GM19238 (cell line): ENCODE measurements at regions not wholly inside any gene's neighbourhood (a gene's known extent, or its start where the extent isn't known, plus 50 kb on each side); places are given as distances from the start of the nearest gene placed in this dataset.

Experiments
- DNase-seq: peaks from one replicate; pipeline ENCODE4 v3.0.0; 2011; ENCODE audit warnings: low spot score; ENCODE audit not compliant: insufficient read length

- no peak for DNase-seq
These were observed 169.6 kb upstream of the ADRA1B start for GRCh38 chr5:159746707-159747106.

- DNase-seq: no peak
These were observed 167.1 kb upstream of the ADRA1B start for GRCh38 chr5:159749146-159749545.

- no peak for DNase-seq
These were observed 166.1 kb upstream of the ADRA1B start for GRCh38 chr5:159750226-159750625.

GRCh38 chr5:159751459-159751858 lies 164.8 kb upstream of the ADRA1B start:
- no peak for DNase-seq

GRCh38 chr5:159752622-159753275 lies 163.5 kb upstream of the ADRA1B start:
- DNase-seq: no peak

GRCh38 chr5:159758189-159758588 lies 158.1 kb upstream of the ADRA1B start:
- DNase-seq: no peak

GRCh38 chr5:159759791-159760290 lies 156.4 kb upstream of the ADRA1B start:
- DNase-seq: no peak

GRCh38 chr5:159762921-159763320 lies 153.4 kb upstream of the ADRA1B start:
- DNase-seq: no peak

- DNase-seq: no peak
These were observed 152.7 kb upstream of the ADRA1B start for GRCh38 chr5:159763562-159763961.

- no peak for DNase-seq
These were observed 151.8 kb upstream of the ADRA1B start for GRCh38 chr5:159764283-159765134.

- DNase-seq: no peak
These were observed 151.2 kb upstream of the ADRA1B start for GRCh38 chr5:159765135-159765433.

- no peak for DNase-seq
These were observed 150.3 kb upstream of the ADRA1B start for GRCh38 chr5:159765760-159766517.

- no peak for DNase-seq
These were observed 148.0 kb upstream of the ADRA1B start for GRCh38 chr5:159768243-159768642.

- DNase-seq: no peak
These were observed 143.6 kb upstream of the ADRA1B start for GRCh38 chr5:159772698-159773061.

- DNase-seq: peak; percentile 21
These were observed 143.0 kb upstream of the ADRA1B start for GRCh38 chr5:159773062-159773924.

GRCh38 chr5:159774476-159775031 lies 141.7 kb upstream of the ADRA1B start:
- DNase-seq: no peak

- no peak for DNase-seq
These were observed 140.4 kb upstream of the ADRA1B start for GRCh38 chr5:159775890-159776289.

- DNase-seq: no peak
These were observed 139.1 kb upstream of the ADRA1B start for GRCh38 chr5:159777049-159777660.

- DNase-seq: no peak
These were observed 136.8 kb upstream of the ADRA1B start for GRCh38 chr5:159779481-159779880.

GRCh38 chr5:159780246-159780645 lies 136.0 kb upstream of the ADRA1B start:
- DNase-seq: no peak
